ENCODE measurements at regions not wholly inside any gene's neighbourhood (a gene's known extent, or its start where the extent isn't known, plus 50 kb on each side); places are given as distances from the start of the nearest gene placed in this dataset.
A peak's percentile ranks its signal among the peaks of the same experiment; 100 is the strongest.

DNA sequence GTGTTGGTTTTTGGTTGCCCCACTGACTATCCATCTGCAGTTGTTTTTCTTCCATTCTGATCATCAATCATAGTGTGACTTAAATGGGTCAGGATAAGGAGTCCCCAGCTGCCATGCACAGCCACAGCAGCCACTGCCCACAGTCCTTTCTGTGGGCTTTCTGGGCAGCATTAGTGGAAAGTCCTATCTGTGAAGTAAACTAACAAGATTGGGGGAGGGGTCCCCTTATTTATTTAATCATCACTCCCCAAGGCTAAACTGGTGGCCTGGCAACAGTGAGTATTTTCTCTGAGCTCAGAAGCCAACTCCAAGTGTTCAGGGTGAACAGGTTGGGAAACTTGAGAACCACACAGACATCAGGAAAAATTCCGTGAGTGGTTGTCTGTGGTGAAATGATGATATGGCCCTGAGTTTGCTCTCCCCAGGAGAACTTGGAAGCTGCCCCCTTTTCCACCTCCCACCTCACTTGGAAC lies 145.0 kb downstream of the CCDC34 start:
- no peak overlapping the region for H3K27ac ChIP-seq
- no peaks in the 10 kb centered on the region for H4K20me1 ChIP-seq (ENCODE audit: low read depth)
- no peaks in the 10 kb centered on the region for H3K36me3 ChIP-seq
- Mint-ChIP-seq H3K9me3 (peaks cover 3% of the 10 kb centered on the region), H3K27me3 (ENCODE audit: insufficient read depth, low read depth) (no peaks in the 10 kb centered on the region), H3K4me3 (no peak overlapping the region), H3K4me1 (peaks cover 54% of the 10 kb centered on the region), H3K27ac (no peak overlapping the region), H3K36me3 (no peaks in the 10 kb centered on the region)
- H3K4me2 ChIP-seq: peak overlapping the region; percentile 90
- TF ChIP-seq, protein P1, sequence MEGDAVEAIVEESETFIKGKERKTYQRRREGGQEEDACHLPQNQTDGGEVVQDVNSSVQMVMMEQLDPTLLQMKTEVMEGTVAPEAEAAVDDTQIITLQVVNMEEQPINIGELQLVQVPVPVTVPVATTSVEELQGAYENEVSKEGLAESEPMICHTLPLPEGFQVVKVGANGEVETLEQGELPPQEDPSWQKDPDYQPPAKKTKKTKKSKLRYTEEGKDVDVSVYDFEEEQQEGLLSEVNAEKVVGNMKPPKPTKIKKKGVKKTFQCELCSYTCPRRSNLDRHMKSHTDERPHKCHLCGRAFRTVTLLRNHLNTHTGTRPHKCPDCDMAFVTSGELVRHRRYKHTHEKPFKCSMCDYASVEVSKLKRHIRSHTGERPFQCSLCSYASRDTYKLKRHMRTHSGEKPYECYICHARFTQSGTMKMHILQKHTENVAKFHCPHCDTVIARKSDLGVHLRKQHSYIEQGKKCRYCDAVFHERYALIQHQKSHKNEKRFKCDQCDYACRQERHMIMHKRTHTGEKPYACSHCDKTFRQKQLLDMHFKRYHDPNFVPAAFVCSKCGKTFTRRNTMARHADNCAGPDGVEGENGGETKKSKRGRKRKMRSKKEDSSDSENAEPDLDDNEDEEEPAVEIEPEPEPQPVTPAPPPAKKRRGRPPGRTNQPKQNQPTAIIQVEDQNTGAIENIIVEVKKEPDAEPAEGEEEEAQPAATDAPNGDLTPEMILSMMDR (IDR thresholded peaks at IDR 0.05): no peak
- TF ChIP-seq EZH2phosphoT487 (IDR thresholded peaks at IDR 0.05): no peak
- TF ChIP-seq EZH2 (IDR thresholded peaks at IDR 0.05): no peak
- no peak for DNase-seq (ENCODE audit: low spot score)
- no peaks in the 10 kb centered on the region for H3K9me3 ChIP-seq (ENCODE audit: low read depth)
- no peak overlapping the region for H2AFZ ChIP-seq (replicated peaks)
- no peaks in the 10 kb centered on the region for H3K27me3 ChIP-seq
- peak overlapping the region; percentile 60 for H3K4me3 ChIP-seq
- H3K79me2 ChIP-seq (ENCODE audit: low read depth): peaks cover 13% of the 10 kb centered on the region
- peaks cover 23% of the 10 kb centered on the region for H3F3A ChIP-seq (ENCODE audit: low read depth)
- H3K4me1 ChIP-seq: peaks cover 36% of the 10 kb centered on the region
- no peak overlapping the region for H3K9ac ChIP-seq

DNA sequence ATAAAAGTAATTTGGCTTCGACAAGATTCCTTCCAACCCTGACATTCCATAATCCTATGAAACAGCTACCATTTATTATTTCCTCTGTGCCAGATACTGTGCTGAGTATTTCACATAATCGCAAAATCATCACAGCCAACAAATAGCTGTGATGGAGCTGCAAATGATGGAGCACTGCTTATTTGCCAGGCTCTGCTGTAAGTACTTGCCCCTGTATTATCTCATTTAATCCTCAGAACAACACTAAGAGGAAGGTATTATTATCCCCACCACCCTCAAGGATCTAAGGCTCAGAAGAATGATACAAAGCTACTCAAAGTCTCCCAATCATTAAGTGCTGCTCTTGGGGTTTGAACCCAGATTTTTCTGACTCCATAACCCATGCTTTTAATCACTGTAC lies 145.5 kb downstream of the CCDC34 start:
- no peak overlapping the region for H3K27ac ChIP-seq
- H3K4me1 ChIP-seq: peaks cover 37% of the 10 kb centered on the region
- H3K27me3 ChIP-seq: no peaks in the 10 kb centered on the region
- peaks cover 3% of the 10 kb centered on the region for H3K9me3 Mint-ChIP-seq
- H3K4me3 Mint-ChIP-seq: no peak overlapping the region
- H3K9me3 ChIP-seq (ENCODE audit: low read depth): no peaks in the 10 kb centered on the region
- no peaks in the 10 kb centered on the region for H3K36me3 ChIP-seq
- H3K27ac Mint-ChIP-seq: no peak overlapping the region
- H3K4me3 ChIP-seq: no peak overlapping the region
- H3K9ac ChIP-seq: no peak overlapping the region
- H3K27me3 Mint-ChIP-seq (ENCODE audit: insufficient read depth, low read depth): no peaks in the 10 kb centered on the region
- H3K4me1 Mint-ChIP-seq: peaks cover 57% of the 10 kb centered on the region
- TF ChIP-seq, protein P1 (IDR thresholded peaks at IDR 0.05): no peak
- TF ChIP-seq EZH2 (IDR thresholded peaks at IDR 0.05) (no peak), EZH2phosphoT487 (IDR thresholded peaks at IDR 0.05) (no peak)
- H4K20me1 ChIP-seq (ENCODE audit: low read depth): no peaks in the 10 kb centered on the region
- H3F3A ChIP-seq (ENCODE audit: low read depth): peaks cover 25% of the 10 kb centered on the region
- no peak overlapping the region for H2AFZ ChIP-seq (replicated peaks)
- peaks cover 13% of the 10 kb centered on the region for H3K79me2 ChIP-seq (ENCODE audit: low read depth)
- no peaks in the 10 kb centered on the region for H3K36me3 Mint-ChIP-seq
- H3K4me2 ChIP-seq: no peak overlapping the region
- no peak for DNase-seq (ENCODE audit: low spot score)

DNA sequence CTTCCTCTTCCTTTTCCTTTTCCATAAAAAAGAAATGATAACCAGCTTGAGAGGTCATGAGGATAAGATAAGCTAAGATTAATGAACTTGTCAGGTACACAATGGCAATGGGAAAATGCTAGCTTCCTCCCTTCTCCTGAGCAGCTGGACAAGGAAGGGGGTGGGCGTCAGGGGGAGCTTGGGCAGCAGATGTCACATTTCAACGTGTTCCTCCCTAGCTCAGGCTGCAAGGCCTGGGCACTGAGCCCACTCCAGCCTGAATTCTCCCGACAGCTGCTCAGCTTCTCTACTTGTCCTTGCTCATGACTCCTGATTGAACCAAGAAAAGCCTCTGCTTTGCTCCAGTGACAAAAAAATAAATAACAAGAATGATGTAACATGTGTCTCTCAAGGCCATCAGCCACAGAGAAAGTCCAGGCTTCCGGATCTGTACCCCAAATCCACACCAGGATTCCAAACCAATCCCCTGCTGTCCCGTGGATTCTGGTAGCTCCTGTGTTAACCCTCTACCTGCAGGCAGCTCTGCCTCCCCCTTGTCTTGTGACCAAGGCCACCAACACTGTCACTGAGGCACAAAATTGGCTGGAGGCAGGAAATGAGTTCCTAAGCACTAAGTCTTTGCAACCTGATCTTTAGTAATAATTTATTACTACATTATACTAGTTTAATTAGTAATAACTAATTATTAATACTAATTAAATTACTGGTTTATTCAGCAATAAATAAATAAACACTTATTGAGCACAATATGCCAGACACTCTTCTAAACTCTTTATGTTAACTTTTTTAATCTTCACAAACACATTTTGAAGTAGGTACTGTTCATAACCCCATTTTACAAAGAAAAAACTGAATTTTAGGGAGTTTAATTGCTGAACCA lies 146.5 kb downstream of the CCDC34 start:
- Mint-ChIP-seq H3K27me3 (ENCODE audit: insufficient read depth, low read depth) (no peaks in the 10 kb centered on the region), H3K27ac (no peak overlapping the region), H3K9me3 (peaks cover 3% of the 10 kb centered on the region), H3K4me1 (peaks cover 63% of the 10 kb centered on the region), H3K4me3 (no peak overlapping the region), H3K36me3 (no peaks in the 10 kb centered on the region)
- no peaks in the 10 kb centered on the region for H3K36me3 ChIP-seq
- H3K4me1 ChIP-seq: peaks cover 37% of the 10 kb centered on the region
- TF ChIP-seq, protein P1 (IDR thresholded peaks at IDR 0.05): no peak
- TF ChIP-seq EZH2 (IDR thresholded peaks at IDR 0.05) (no peak), EZH2phosphoT487 (IDR thresholded peaks at IDR 0.05) (no peak)
- H3F3A ChIP-seq (ENCODE audit: low read depth): peaks cover 25% of the 10 kb centered on the region
- H3K79me2 ChIP-seq (ENCODE audit: low read depth): peaks cover 13% of the 10 kb centered on the region
- H3K27me3 ChIP-seq: no peaks in the 10 kb centered on the region
- H4K20me1 ChIP-seq (ENCODE audit: low read depth): no peaks in the 10 kb centered on the region
- DNase-seq (ENCODE audit: low spot score): no peak
- H3K4me2 ChIP-seq: no peak overlapping the region
- no peak overlapping the region for H3K9ac ChIP-seq
- H3K9me3 ChIP-seq (ENCODE audit: low read depth): no peaks in the 10 kb centered on the region
- no peak overlapping the region for H3K27ac ChIP-seq
- no peak overlapping the region for H3K4me3 ChIP-seq
- H2AFZ ChIP-seq (replicated peaks): no peak overlapping the region
